H1 (cell line): ENCODE measurements at regions not wholly inside any gene's neighbourhood (a gene's known extent, or its start where the extent isn't known, plus 50 kb on each side); places are given as distances from the start of the nearest gene placed in this dataset.
"Not testable (repeated sequence)": the region's sequence is repeated elsewhere in the genome, so short reads cannot be mapped to it uniquely, and the experiment has no call there.

Source experiments
- CEBPB ChIP-seq: IDR thresholded peaks from 2 replicates; pipeline ENCODE4 v1.6.1; 2012; ENCODE audit warnings: low read depth, low read length
- CREB1 ChIP-seq: IDR thresholded peaks from 2 replicates; pipeline ENCODE4 v1.6.1; 2012; ENCODE audit warnings: inconsistent platforms
- EZH2 ChIP-seq: fragments of 200-600 bp; sonication (generic); IDR thresholded peaks from 2 replicates; pipeline ENCODE4 v1.7.1; 2012; ENCODE audit warnings: low read depth, mild to moderate bottlenecking, moderate library complexity, low read length, inconsistent platforms; ENCODE audit not compliant: severe bottlenecking
- POLR2A ChIP-seq, 2 experiments: IDR thresholded peaks; 1 replicate in 1 of 2; 2 replicates in 1 of 2; pipeline ENCODE4 v1.6.1; 2011; ENCODE audit warnings: low read depth in 2 of 2, low read length in 2 of 2, mild to moderate bottlenecking in 2 of 2; ENCODE audit errors: control extremely low read depth in 1 of 2
- SIX5 ChIP-seq: IDR thresholded peaks from 2 replicates; pipeline ENCODE4 v1.6.1; 2011; ENCODE audit warnings: mild to moderate bottlenecking, low read depth, low read length
- TAF1 ChIP-seq: IDR thresholded peaks from 2 replicates; pipeline ENCODE4 v1.6.1; 2011; ENCODE audit warnings: mild to moderate bottlenecking, low read depth, low read length
- TF ChIP-seq, protein P1 (sequence below), 3 experiments: IDR thresholded peaks; 1 replicate in 2 of 3; 2 replicates in 1 of 3; pipeline versions ENCODE4 v1.5.1 to v1.6.1; 2011; ENCODE audit warnings: low read length in 3 of 3, mild to moderate bottlenecking in 3 of 3, inconsistent platforms in 2 of 3, low read depth in 1 of 3, moderate library complexity in 1 of 3; ENCODE audit not compliant: insufficient read depth in 1 of 3; ENCODE audit errors: control extremely low read depth in 1 of 3
- TF ChIP-seq, protein P2 (sequence below): IDR thresholded peaks from 2 replicates; pipeline ENCODE4 v1.6.1; 2012; ENCODE audit warnings: inconsistent platforms

DNA sequence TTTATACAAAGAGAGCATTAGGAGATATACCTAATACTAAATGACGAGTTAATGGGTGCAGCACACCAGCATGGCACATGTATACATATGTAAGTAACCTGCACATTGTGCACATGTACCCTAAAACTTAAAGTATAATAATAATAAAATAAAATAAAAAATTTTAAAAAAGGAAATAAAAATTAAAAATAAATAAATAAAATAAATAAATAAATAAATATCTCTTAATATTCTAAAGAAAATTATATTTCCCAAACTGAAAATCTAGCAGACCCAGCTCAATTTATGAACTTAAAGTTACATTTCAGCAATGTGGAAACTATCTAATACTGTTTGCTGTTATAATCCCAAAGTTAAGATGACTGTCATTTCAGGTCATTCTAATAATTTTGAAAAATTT is 319.2 kb upstream of the TFAP2D start:
- TF ChIP-seq CREB1; CEBPB; EZH2; SIX5; TAF1; POLR2A (IDR thresholded peaks at IDR 0.05; ENCODE audit: control extremely low read depth in 1 of 2, low read depth in 2 of 2, low read length in 2 of 2): not testable (repeated sequence)
- TF ChIP-seq, protein P1, sequence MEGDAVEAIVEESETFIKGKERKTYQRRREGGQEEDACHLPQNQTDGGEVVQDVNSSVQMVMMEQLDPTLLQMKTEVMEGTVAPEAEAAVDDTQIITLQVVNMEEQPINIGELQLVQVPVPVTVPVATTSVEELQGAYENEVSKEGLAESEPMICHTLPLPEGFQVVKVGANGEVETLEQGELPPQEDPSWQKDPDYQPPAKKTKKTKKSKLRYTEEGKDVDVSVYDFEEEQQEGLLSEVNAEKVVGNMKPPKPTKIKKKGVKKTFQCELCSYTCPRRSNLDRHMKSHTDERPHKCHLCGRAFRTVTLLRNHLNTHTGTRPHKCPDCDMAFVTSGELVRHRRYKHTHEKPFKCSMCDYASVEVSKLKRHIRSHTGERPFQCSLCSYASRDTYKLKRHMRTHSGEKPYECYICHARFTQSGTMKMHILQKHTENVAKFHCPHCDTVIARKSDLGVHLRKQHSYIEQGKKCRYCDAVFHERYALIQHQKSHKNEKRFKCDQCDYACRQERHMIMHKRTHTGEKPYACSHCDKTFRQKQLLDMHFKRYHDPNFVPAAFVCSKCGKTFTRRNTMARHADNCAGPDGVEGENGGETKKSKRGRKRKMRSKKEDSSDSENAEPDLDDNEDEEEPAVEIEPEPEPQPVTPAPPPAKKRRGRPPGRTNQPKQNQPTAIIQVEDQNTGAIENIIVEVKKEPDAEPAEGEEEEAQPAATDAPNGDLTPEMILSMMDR (IDR thresholded peaks at IDR 0.05; ENCODE audit: control extremely low read depth in 1 of 3, insufficient read depth in 1 of 3, low read depth in 1 of 3, low read length in 3 of 3), result not testable (repeated sequence)
- TF ChIP-seq, protein P2, sequence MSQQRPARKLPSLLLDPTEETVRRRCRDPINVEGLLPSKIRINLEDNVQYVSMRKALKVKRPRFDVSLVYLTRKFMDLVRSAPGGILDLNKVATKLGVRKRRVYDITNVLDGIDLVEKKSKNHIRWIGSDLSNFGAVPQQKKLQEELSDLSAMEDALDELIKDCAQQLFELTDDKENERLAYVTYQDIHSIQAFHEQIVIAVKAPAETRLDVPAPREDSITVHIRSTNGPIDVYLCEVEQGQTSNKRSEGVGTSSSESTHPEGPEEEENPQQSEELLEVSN, result not testable (repeated sequence)
